H9 (cell line): ENCODE measurements at regions not wholly inside any gene's neighbourhood (a gene's known extent, or its start where the extent isn't known, plus 50 kb on each side); places are given as distances from the start of the nearest gene placed in this dataset.
A peak's percentile ranks its signal among the peaks of the same experiment; 100 is the strongest.

Source experiments
- DNase-seq: peaks from one replicate; pipeline ENCODE4 v3.0.0-alpha.2; 2017
- H2AFZ ChIP-seq: one replicate; pipeline ENCODE4 v1.6.1; 2013; ENCODE audit warnings: mild to moderate bottlenecking, low read length, control low read depth, moderate library complexity
- H2AK5ac ChIP-seq: 2 replicates; pipeline ENCODE4 v1.6.1; 2013; ENCODE audit warnings: low read length, control low read depth, mixed read lengths; ENCODE audit not compliant: insufficient read length
- H2BK120ac ChIP-seq: one replicate; pipeline ENCODE4 v1.6.1; 2013; ENCODE audit warnings: low read depth, mild to moderate bottlenecking, low read length, control low read depth, inconsistent platforms; ENCODE audit not compliant: poor library complexity, severe bottlenecking
- H2BK12ac ChIP-seq: 2 replicates; pipeline ENCODE4 v1.6.1; 2013; ENCODE audit warnings: low read length, control low read depth, mixed read lengths, low read depth; ENCODE audit not compliant: insufficient read length
- H2BK15ac ChIP-seq: 2 replicates; pipeline ENCODE4 v1.6.1; 2013; ENCODE audit warnings: low read depth, low read length, control low read depth
- H2BK20ac ChIP-seq: one replicate; pipeline ENCODE4 v1.6.1; 2013; ENCODE audit warnings: low read depth, mild to moderate bottlenecking, low read length, control low read depth, inconsistent platforms; ENCODE audit not compliant: poor library complexity, severe bottlenecking
- H2BK5ac ChIP-seq: 2 replicates; pipeline ENCODE4 v1.6.1; 2013; ENCODE audit warnings: low read length, control low read depth, mixed read lengths; ENCODE audit not compliant: insufficient read length
- H3K14ac ChIP-seq: 2 replicates; pipeline ENCODE4 v1.6.1; 2013; ENCODE audit warnings: low read length, control low read depth; ENCODE audit not compliant: insufficient read depth
- H3K18ac ChIP-seq: 2 replicates; pipeline ENCODE4 v1.6.1; 2013; ENCODE audit warnings: low read depth, mild to moderate bottlenecking, mixed read lengths, low read length, control low read depth; ENCODE audit not compliant: insufficient read length
- H3K23ac ChIP-seq: 2 replicates; pipeline ENCODE4 v1.6.1; 2013; ENCODE audit warnings: low read length, control low read depth, mixed read lengths, low read depth; ENCODE audit not compliant: insufficient read length
- H3K23me2 ChIP-seq: 2 replicates; pipeline ENCODE4 v1.6.1; 2013; ENCODE audit warnings: low read depth, mild to moderate bottlenecking, mixed read lengths, low read length, control low read depth; ENCODE audit not compliant: insufficient read length, poor library complexity, severe bottlenecking
- H3K27ac ChIP-seq: 2 replicates; pipeline ENCODE4 v1.5.1; 2013; ENCODE audit warnings: low read length, control low read depth, mixed read lengths, low read depth; ENCODE audit not compliant: insufficient read length
- H3K27me3 ChIP-seq: 2 replicates; pipeline ENCODE4 v1.6.1; 2013; ENCODE audit warnings: low read length, control low read depth, inconsistent platforms; ENCODE audit not compliant: insufficient read depth
- H3K4ac ChIP-seq: 2 replicates; pipeline ENCODE4 v1.6.1; 2013; ENCODE audit warnings: low read depth, mild to moderate bottlenecking, control low read depth, inconsistent platforms, low read length, moderate library complexity
- H3K4me1 ChIP-seq: 2 replicates; pipeline ENCODE4 v1.6.1; 2013; ENCODE audit warnings: low read length, control low read depth, inconsistent platforms; ENCODE audit not compliant: insufficient read depth
- H3K4me2 ChIP-seq: 2 replicates; pipeline ENCODE4 v1.6.1; 2013; ENCODE audit warnings: low read length, control low read depth, mixed read lengths; ENCODE audit not compliant: insufficient read length, insufficient read depth
- H3K56ac ChIP-seq: 2 replicates; pipeline ENCODE4 v1.6.1; 2013; ENCODE audit warnings: low read depth, mild to moderate bottlenecking, mixed read lengths, low read length, control low read depth; ENCODE audit not compliant: insufficient read length
- H3K79me1 ChIP-seq: 2 replicates; pipeline ENCODE4 v1.6.1; 2013; ENCODE audit warnings: low read depth, mild to moderate bottlenecking, moderate library complexity, low read length, control low read depth, inconsistent platforms; ENCODE audit not compliant: insufficient read depth, poor library complexity, severe bottlenecking
- H3K79me2 ChIP-seq: 2 replicates; pipeline ENCODE4 v1.6.1; 2013; ENCODE audit warnings: low read length, control low read depth, inconsistent platforms; ENCODE audit not compliant: insufficient read depth
- H3K9ac ChIP-seq: 2 replicates; pipeline ENCODE4 v1.6.1; 2013; ENCODE audit warnings: low read length, control low read depth, mixed read lengths; ENCODE audit not compliant: insufficient read length; ENCODE audit errors: extremely low read depth
- H3K9me3 ChIP-seq: one replicate; pipeline ENCODE4 v1.6.1; 2013; ENCODE audit warnings: low read depth, low read length, inconsistent platforms; ENCODE audit not compliant: control insufficient read depth
- H3T11ph ChIP-seq: one replicate; pipeline ENCODE4 v1.6.1; 2013; ENCODE audit warnings: mild to moderate bottlenecking, low read length, control low read depth, inconsistent platforms
- H4K20me1 ChIP-seq: one replicate; pipeline ENCODE4 v1.6.1; 2013; ENCODE audit not compliant: control insufficient read depth, insufficient read length, insufficient read depth
- H4K5ac ChIP-seq: 2 replicates; pipeline ENCODE4 v1.6.1; 2013; ENCODE audit warnings: low read depth, mild to moderate bottlenecking, mixed read lengths, low read length, control low read depth; ENCODE audit not compliant: insufficient read length
- H4K8ac ChIP-seq: replicated peaks from 2 replicates; pipeline ENCODE4 v1.6.1; 2013; ENCODE audit warnings: low read length, control low read depth, mixed read lengths, low read depth; ENCODE audit not compliant: insufficient read length
- H4K91ac ChIP-seq: 2 replicates; pipeline ENCODE4 v1.6.1; 2013; ENCODE audit warnings: low read depth, mild to moderate bottlenecking, moderate library complexity, mixed read lengths, low read length, control low read depth; ENCODE audit not compliant: insufficient read length
- H3K27ac Mint-ChIP-seq, 3 experiments: 2 replicates in 2 of 3; 3 replicates in 1 of 3; pipeline ENCODE4 v1.8.0; 2020 to 2021; ENCODE audit warnings: mixed read lengths in 3 of 3, mild to moderate bottlenecking in 1 of 3, moderate library complexity in 1 of 3
- H3K27me3 Mint-ChIP-seq: 2 replicates; pipeline ENCODE4 v1.8.0; 2021; ENCODE audit warnings: low read depth, mild to moderate bottlenecking, moderate library complexity, mixed read lengths
- H3K36me3 Mint-ChIP-seq, 3 experiments: 2 replicates in 2 of 3; 3 replicates in 1 of 3; pipeline ENCODE4 v1.8.0; 2020 to 2021; ENCODE audit warnings: low read depth in 3 of 3, mixed read lengths in 3 of 3; ENCODE audit not compliant: insufficient read depth in 1 of 3
- H3K4me1 Mint-ChIP-seq, 2 experiments: 2 replicates each; pipeline ENCODE4 v1.8.0; 2020; ENCODE audit warnings: mixed read lengths in 2 of 2
- H3K4me3 Mint-ChIP-seq, 2 experiments: 2 replicates in 1 of 2; 3 replicates in 1 of 2; pipeline ENCODE4 v1.8.0; 2020 to 2021; ENCODE audit warnings: mild to moderate bottlenecking in 2 of 2, mixed read lengths in 2 of 2, moderate library complexity in 1 of 2
- H3K9me3 Mint-ChIP-seq, 2 experiments: 2 replicates in 1 of 2; 3 replicates in 1 of 2; pipeline ENCODE4 v1.8.0; 2020; ENCODE audit warnings: mild to moderate bottlenecking in 2 of 2, mixed read lengths in 2 of 2, moderate library complexity in 1 of 2
- CTCF ChIP-seq: fragments of 200-600 bp; sonication (generic); conservative IDR thresholded peaks from 3 replicates; pipeline ENCODE4 v1.8.0; 2021; ENCODE audit warnings: antibody characterized with exemption, mild to moderate bottlenecking
- WGBS: extraction: QIAGEN DNeasy Blood & Tissue Kit; methylation state at CpG from one replicate; pipeline ENCODE4 v1.1.7; 2013; ENCODE audit warnings: missing lambda C conversion rate, low lambda C conversion rate, mixed read lengths; ENCODE audit not compliant: insufficient read length; ENCODE audit errors: extremely low coverage; 5-methylcytosine and 5-hydroxymethylcytosine counted together

GRCh38 chr5:129392681-129393080 is 67.4 kb upstream of the ADAMTS19 start:
- peaks cover 0 to 19% (median 19%) of the 10 kb centered on the region in 3 experiments; a peak in 5 of 7 replicates for H3K36me3 Mint-ChIP-seq
- Histone ChIP-seq H2BK12ac (no peak overlapping the region), H2AK5ac (no peak overlapping the region), H4K5ac (no peak overlapping the region), H3T11ph (no peak overlapping the region), H3K4me2 (no peak overlapping the region), H4K20me1 (no peaks in the 10 kb centered on the region), H3K27me3 (no peaks in the 10 kb centered on the region), H2BK15ac (no peak overlapping the region), H3K79me2 (no peaks in the 10 kb centered on the region), H2BK20ac (no peak overlapping the region), H3K14ac (no peak overlapping the region), H3K9ac (no peak overlapping the region), H3K4me1 (peaks cover 2% of the 10 kb centered on the region; the same call in 1 of the 2 replicates), H2BK120ac (no peak overlapping the region), H3K18ac (no peak overlapping the region), H3K56ac (no peak overlapping the region), H3K9me3 (no peaks in the 10 kb centered on the region), H2BK5ac (no peak overlapping the region), H4K8ac (no peak overlapping the region), H3K27ac (no peak overlapping the region), H3K23ac (no peak overlapping the region), H4K91ac (no peak overlapping the region), H3K4ac (no peak overlapping the region), H3K79me1 (no peaks in the 10 kb centered on the region), H3K23me2 (no peaks in the 10 kb centered on the region), H2AFZ (no peak overlapping the region)
- no peak overlapping the region for H3K4me3 Mint-ChIP-seq
- H3K4me1 Mint-ChIP-seq: peaks cover 27 to 29% of the 10 kb centered on the region in 2 experiments
- no peaks in the 10 kb centered on the region for H3K27me3 Mint-ChIP-seq
- H3K27ac Mint-ChIP-seq: peak overlapping the region in 1 of 3 experiments; percentile 69; a peak in 1 of 7 replicates
- TF ChIP-seq CTCF: no peak
- no peak for DNase-seq
- no CpG with 5 or more reads among the region's 6 CpGs for WGBS
- peaks cover 9 to 18% of the 10 kb centered on the region in 2 experiments; a peak in 4 of 5 replicates for H3K9me3 Mint-ChIP-seq
